GM18861 (cell line): ENCODE measurements at regions not wholly inside any gene's neighbourhood (a gene's known extent, or its start where the extent isn't known, plus 50 kb on each side); places are given as distances from the start of the nearest gene placed in this dataset.

Experiments
- ATAC-seq: cut with Tn5 transposase; IDR thresholded peaks from one replicate; pipeline ENCODE4 v1.9.1; 2021; ENCODE audit not compliant: unreplicated experiment

DNA sequence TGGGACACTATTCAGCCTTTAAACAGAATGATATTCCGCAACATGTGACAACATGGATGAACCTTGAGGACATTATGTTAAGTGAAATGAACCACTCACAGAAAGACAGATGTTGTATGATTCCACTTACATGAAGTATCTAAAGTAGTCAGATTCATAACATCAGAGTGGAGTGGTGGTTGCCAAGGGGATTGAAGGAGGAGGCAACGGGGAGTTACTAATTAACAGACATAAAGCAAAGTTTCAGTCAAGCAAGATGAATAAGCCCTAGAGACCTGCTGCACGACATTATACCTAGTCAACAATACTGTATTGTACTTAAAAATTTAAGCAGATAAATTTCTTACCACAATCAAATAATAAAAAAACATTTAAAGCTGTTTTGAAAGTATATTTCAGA, 105.0 kb upstream of the NR0B1 start:
- peak; percentile 96 for ATAC-seq

GRCh38 chrX:30402366-30402765, 93.2 kb upstream of the NR0B1 start:
- ATAC-seq = no peak

GRCh38 chrX:30388325-30388724, 79.1 kb upstream of the NR0B1 start:
- ATAC-seq = no peak

DNA sequence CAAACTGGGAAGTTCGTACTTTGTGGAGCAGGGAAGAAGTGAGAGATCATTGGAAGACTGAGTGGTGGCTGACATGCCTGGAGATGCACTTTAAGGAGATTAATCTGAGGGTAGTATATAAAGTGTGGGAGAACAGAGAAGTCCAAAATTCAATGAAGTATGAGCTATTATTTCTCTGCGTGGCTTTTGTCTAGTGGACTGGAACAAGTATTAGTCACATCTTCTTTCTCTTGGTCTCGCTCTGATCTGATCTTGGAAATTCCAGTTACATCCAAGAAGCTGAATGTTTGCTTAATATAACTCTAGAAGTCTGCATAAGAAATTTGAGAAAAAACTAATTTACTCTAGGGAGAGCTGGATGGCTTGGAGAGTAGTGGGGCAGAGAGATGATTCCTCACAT, 64.8 kb upstream of the NR0B1 start:
- ATAC-seq = no peak

- ATAC-seq = no peak
Measured at GRCh38 chrX:30373479-30373878, 64.3 kb upstream of the NR0B1 start.

- ATAC-seq = no peak
Measured at GRCh38 chrX:30364229-30364628, 55.0 kb upstream of the NR0B1 start.
